CD4-positive, alpha-beta T cell treated with Interferon gamma for 1 hour (primary cell): ENCODE measurements at regions not wholly inside any gene's neighbourhood (a gene's known extent, or its start where the extent isn't known, plus 50 kb on each side); places are given as distances from the start of the nearest gene placed in this dataset.

ENCODE experiments used
- DNase-seq: peaks from one replicate; pipeline ENCODE4 v3.0.0-alpha.2; 2020

DNA sequence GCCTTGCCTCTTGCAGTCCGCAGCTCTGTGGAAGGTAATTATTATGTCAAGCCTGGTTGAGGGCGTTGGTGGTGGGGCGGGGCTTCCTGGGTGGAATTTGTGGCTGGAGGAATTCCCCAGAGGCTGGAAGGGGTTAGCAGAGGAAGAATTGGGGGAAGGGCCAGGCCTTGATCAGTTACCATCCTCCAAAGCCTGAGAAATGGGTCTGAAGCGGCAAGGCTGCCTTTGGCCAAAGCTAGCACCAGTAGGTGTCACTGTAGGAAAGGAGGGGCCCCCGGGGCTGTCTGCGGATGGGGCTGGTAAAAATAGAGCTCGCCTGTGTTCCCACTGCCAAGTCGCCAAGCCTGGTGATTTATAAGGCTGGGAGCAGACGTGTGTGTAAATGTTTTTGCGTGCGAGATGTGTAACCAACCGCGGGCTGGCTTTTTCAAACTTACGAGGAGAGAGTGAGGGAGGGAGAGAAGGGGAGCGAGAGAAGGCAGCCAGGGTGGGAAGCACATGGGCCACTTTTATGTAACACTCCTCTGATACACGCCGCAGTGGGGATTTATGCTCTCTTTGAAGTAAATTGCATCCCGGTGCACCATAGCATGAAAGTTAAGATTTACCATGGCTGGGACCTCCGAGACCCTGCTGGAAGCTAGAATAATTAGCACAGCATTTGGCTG, 367.0 kb downstream of the BCOR start:
- DNase-seq, result peak; percentile 43

DNA sequence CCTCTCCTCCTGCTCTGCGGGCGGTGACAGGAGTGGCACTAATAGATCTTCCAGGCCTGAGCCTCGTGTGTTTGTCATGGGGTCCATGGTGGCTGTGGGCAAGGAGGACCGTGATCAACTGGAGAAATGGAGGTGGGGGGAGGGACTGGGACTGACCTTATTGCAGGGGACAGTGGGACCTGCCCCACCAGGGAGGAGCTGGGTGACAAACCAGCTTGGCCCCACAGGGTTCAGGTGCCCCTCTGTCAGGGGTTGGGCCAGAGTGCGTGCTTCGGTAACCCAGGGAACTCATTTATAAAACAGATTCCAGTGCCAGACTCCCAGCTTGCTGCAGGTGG, 366.5 kb downstream of the BCOR start:
- no peak for DNase-seq

DNA sequence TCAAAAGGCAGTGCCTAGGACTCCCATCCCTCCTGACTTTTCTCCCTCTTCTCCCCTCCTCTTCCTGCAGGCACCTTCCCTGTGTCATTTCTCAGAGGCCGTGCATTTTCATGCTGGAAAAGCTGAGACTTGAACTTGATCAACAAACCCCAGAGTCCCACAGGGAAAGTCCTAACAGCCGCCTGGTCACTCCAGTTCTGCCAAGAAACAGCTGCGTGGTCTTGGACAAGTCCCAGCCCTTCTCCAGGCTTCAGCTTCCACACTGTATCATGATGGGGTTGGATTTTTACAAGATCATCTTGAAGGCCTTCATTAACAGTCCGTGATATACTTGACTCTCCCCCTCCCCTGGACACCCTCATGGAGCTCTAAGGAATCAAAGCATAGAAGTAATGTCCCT, 366.0 kb downstream of the BCOR start:
- DNase-seq, result no peak

GRCh38 chrX:39733745-39734144, 364.0 kb downstream of the BCOR start:
- no peak for DNase-seq

DNA sequence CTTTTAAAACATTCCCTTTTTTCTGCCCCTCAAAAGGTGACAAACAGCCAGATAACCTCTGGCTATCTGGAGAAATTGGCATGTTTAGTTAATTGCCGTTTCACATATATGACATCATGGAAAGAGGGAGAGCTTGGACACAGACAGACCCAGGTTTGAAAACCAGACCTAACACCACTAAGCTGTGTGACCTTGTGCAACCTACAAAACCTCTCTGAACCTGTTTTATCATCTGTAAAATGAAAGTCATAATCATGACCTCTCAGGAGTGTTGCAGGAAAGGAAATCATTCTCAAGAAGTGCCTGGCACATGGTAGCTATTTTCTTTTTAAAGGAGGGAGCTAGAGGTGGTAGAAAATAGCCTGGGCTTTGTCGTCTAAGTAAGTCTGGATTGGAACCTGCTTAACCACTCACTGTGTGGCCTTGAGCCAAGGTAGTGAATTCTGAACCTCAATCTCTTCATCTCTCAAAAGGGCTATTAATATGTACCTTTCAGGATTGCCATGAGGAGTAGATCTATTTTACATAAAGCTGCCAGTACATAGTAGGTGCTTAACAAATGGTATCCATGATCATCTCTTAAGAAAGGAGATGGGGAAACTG, 363.5 kb downstream of the BCOR start:
- no peak for DNase-seq

DNA sequence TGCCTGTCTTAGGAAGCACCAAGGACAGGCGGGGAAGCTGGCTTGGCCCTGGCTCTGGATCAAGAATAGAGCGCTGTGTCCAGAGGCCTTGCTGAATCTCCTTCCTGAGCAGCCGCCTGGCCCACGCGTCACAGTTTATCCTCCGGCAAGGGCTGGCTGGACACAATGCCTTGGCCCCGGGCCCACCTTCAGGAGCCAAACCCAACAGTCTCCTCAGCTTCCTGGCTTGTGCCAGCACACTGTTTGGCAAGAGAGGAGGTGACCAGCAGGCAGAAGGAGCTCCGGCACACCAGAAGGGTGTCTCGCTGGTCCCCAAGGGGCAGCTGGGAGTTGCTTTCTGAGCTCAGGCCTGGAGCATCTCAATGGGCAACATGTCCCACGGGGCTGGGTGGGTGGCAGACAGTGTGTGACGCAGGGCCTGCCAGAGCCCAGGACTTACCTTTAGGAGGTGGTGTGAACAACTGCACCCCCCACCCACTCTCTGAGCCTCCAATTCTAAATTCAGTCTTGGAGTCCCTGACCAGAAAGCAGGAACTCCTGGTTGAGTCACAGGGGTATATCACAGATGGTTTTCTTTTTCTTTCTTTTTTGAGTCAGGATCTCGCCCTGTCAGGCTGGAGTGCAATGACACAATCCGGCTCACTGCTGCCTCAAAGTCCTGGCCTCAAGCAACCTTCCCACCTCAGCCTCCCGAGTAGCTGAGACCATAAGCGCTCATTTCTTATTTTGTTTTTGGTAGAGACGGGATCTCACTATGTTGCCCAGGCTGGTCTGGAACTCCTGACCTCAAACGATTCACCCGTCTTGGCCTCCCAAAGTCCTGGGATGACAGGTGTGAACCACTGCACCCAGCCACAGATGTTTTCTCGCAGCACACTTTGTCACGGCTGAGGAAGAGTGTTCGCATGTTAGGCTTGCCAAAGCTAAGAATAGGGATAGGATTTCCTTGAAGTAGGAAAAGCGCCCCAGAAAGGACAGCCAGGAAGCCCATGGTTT, 361.2 kb downstream of the BCOR start:
- no peak for DNase-seq

- DNase-seq, result no peak
These were observed 358.2 kb downstream of the BCOR start for GRCh38 chrX:39739585-39739984.

DNA sequence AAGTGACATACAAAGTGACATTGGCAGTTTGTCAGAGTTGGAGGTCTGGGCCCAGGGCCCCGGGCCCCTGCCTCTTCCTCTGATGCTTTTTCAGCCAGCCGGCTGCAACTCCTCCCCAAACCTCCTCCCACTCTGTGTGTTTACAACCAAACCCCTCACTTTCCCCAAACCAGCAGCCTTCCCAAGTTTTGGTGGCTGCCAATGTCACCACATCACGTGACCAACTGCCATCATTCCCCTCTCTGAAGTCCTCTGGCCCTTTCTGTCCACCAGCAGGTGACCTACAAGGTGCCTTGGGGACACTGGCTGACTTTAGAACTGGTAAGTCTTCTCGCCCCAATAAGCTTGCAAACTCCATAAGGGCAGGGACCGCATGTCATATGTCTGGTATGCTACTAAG, 357.7 kb downstream of the BCOR start:
- no peak for DNase-seq

GRCh38 chrX:39741904-39742303, 355.9 kb downstream of the BCOR start:
- DNase-seq, result no peak

DNA sequence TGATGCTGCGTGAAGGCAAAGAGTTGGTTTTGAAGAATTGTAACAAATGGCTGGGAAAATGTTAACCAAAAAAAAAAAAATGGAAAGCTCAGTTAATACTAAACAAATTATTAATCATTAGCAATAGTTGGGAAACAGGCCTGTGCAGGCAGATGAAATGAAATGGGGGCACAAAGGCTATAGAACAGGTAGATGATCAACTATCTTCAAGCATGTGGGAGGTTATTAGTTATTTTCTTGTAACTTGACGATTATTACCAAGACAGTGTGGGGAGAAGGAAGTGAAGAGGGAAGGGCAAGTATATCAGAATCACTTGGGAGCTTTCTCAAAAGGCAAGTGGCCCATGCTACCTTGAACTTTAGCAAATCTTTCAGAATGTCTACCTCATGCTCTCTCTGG, 351.9 kb downstream of the BCOR start:
- DNase-seq, result no peak

DNA sequence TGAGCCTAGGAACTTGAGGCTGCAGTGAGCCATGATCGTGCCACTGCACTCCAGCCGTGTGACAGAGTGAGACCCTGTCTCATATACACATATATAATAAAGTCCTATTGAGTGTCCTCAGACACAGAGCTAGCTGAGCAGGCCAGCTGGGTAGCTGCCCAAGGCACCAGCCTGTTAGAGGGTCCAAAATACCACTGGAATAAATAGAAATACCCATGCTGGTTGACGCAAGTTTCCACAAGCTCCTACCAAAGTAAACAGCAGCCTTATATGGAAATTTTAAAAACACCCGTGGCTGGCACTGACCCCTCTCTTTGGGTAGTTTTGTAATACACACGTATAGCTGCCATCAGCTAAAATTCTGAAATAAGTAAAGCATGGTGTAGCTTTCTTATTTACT, 348.6 kb downstream of the BCOR start:
- DNase-seq, result no peak

DNA sequence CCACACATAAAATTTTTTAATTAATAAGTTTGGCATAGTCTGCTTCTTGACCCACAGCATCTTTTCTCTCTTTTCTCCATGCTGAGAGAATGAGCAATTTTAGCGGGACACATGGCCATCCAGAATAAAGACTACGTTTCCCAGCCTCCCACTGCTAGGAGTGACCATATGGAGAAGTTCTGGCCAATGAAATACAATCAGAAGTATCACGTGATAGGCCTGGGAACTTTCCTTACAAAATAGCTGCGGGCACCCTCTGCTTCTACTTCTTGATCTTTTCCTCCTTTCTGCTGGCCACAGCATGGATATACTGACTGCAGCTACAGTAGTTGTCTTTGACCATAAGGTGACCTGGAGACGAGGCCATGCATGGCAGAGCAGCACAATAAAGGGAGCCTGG, 348.0 kb downstream of the BCOR start:
- DNase-seq, result no peak

DNA sequence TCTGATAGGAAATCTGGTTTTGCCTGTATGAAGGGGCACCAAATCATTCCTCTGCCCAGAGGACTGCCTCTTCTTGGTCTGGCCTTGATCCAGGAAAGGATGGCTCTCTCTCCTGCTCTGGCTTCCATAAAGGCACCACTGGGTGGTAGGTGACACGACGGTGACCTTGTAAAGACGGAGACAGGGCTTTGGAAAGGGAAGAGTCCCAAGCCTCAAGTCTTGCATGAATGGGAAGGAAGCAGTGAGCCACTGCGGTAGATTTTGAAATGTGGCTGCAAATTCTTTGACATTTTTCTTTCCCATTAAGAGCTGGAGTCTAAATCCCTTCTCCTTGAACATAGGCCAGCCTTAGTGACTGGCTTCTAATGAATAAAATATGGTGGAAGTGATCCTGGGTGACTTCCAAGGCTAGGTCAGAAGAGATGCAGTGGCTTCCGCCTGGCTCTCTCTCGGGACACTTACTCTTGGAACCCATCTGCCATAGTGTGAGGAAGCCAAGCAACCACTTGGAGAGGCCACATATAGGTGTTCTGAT, 347.4 kb downstream of the BCOR start:
- DNase-seq, result no peak

DNA sequence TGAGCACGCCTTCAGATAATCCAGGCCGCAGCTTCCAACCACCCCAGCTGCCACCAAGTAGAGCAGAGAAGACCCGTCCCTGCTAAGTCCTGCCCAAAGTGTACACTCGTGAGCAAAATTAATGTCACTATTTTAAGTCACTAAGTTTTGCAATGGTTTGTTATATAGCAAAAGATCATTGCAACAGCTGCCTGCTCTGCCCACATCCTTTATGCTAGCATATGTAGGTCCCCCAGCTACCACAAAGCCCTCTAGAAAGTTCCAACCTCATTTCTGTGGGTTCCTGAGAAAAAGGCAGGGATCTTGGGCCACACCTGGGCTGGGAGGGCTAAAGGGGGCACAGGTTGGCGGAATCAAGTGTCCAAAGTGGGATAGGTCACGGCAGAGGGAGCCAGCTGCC, 346.9 kb downstream of the BCOR start:
- no peak for DNase-seq

DNA sequence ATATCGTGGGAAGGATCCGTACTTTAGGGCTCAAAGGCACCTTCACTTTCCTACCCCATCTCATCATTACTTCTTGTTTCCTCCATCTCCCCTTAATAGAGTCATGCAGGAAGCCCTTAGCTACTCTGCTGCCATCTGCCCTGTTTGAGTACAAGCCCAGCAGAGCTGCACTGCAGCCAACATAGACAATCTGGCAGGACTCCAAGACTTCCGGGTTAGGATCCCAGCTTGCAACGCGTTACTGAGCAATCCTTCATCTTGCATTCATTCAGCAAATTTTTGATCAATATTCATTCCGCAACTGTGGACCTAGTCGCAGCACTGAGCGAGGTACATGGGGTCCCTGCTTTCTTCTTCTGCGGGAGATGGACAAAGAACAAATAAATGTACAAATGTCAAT, 344.9 kb downstream of the BCOR start:
- no peak for DNase-seq

GRCh38 chrX:39753293-39753996, 344.3 kb downstream of the BCOR start:
- DNase-seq, result no peak

DNA sequence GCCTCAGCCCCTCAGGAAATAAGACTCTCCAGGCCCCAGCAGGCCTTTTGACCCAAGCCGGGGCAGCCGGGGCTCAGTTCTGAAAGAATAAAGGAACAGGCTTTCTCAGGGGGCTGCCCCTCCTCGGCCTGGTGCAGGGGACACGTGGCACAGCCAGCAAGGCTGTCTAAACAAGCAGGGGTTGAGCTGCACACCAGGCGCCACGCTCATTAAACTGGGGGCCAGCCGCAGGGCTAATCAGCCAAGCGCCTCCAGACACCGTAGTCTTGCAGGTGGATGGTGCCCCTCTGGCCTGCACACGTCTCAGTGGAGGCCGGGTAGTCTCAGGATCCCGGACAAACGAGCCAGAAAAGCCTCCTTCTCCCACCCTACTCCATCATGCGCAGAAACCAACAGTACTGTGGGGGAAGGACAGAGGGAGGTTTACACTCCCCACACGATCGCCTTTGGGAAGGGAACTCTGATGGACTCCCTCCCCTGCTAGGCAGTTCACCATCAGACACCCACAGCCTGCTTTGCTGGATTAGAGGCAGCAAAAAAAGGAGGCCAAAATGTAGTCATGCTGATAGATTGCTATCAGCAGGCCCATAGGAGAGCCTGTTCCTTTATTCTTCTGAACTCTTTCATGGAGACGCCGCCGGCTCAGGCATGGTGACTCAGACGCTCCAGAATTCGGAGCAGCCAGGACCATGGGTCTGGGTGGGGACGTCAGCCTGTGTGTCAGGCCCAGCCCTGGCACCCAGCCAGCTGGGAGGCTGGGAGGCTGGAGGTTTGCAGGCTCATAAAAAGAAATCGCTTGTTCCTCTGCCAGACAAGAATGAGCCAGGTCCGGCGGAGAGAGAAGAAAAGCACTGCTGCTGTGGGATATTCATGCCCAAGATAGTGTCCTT, 342.4 kb downstream of the BCOR start:
- DNase-seq, result no peak

GRCh38 chrX:39756086-39756883, 341.5 kb downstream of the BCOR start:
- no peak for DNase-seq

- DNase-seq, result no peak
These were observed 339.8 kb downstream of the BCOR start for GRCh38 chrX:39757971-39758370.

DNA sequence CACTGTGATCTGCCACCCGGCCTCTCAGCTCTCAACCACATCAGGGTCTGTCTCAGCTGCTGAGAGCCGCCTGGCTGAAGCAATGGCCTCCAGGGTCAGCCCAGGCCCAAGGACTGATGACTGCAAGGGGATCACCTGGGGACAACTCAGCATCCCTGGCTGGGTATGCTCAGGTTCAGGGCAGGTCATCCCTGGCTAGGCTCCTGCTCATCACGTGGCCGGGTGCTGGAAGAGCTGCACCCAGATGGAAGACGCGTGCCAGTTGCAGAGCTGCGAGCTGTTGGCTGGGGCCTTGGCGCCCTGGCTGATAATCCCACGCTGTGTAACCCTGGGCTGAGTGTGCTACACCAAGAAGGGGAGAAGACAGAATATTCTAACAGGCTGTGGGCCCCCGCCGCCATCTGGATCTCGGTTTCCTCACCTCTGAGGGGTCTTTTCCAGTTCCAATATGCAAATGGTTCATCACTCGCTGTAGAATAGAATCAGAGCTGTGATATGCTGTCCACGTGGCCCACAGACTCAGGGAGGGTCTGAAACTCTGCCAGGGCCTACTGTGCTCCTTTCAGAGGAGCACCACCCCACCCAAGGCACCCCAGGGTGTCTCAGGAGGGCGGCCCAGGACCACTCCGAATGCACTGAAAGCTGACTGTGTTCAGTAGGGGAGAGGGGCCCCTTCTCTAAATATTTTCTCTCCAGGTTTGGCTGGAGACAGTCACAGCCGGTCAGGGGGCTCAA, 338.8 kb downstream of the BCOR start:
- no peak for DNase-seq
